Fibroblast of lung (primary cell): ENCODE measurements at regions not wholly inside any gene's neighbourhood (a gene's known extent, or its start where the extent isn't known, plus 50 kb on each side); places are given as distances from the start of the nearest gene placed in this dataset.

Experiments
- DNase-seq, 2 donors: peaks; one replicate each; pipeline versions ENCODE4 v3.0.0 to v3.0.0-alpha.2; 2010; ENCODE audit warnings: low read depth in 2 of 2
- H2AFZ ChIP-seq: 2 replicates; pipeline ENCODE4 v1.5.1; 2012; ENCODE audit warnings: low read length, control low read depth, inconsistent platforms
- H3K27ac ChIP-seq: 2 replicates; pipeline ENCODE4 v1.5.1; 2011; ENCODE audit warnings: low read length, control low read depth; ENCODE audit not compliant: insufficient read depth
- H3K27me3 ChIP-seq: 2 replicates; pipeline ENCODE4 v1.5.1; 2011; ENCODE audit warnings: mild to moderate bottlenecking, low read length; ENCODE audit not compliant: control insufficient read depth, insufficient read depth
- H3K36me3 ChIP-seq: 2 replicates; pipeline ENCODE4 v1.5.1; 2011; ENCODE audit warnings: low read length; ENCODE audit not compliant: control insufficient read depth, insufficient read depth
- H3K4me1 ChIP-seq: 2 replicates; pipeline ENCODE4 v1.5.1; 2011; ENCODE audit warnings: low read length; ENCODE audit not compliant: control insufficient read depth, insufficient read depth; ENCODE audit errors: extremely low read depth
- H3K4me2 ChIP-seq: 2 replicates; pipeline ENCODE4 v1.5.1; 2011; ENCODE audit warnings: low read length, control low read depth; ENCODE audit not compliant: insufficient read depth; ENCODE audit errors: extremely low read depth
- H3K4me3 ChIP-seq, 4 experiments: fragments of 200-600 bp in 1 of 4; sonication (generic) in 1 of 4; replicated peaks in 1 of 4; 2 replicates each; pipeline ENCODE4 v1.5.1; 2011 to 2016; ENCODE audit warnings: low read length in 4 of 4, low read depth in 3 of 4, mild to moderate bottlenecking in 3 of 4, control low read depth in 2 of 4, inconsistent platforms in 1 of 4, mixed read lengths in 1 of 4; ENCODE audit not compliant: insufficient read depth in 1 of 4; ENCODE audit errors: control extremely low read depth in 1 of 4
- H3K79me2 ChIP-seq: 2 replicates; pipeline ENCODE4 v1.5.1; 2012; ENCODE audit warnings: mild to moderate bottlenecking, low read length, inconsistent platforms; ENCODE audit not compliant: control insufficient read depth, insufficient read depth
- H3K9ac ChIP-seq: 2 replicates; pipeline ENCODE4 v1.5.1; 2011; ENCODE audit warnings: mild to moderate bottlenecking, low read length, control low read depth; ENCODE audit not compliant: insufficient read depth
- H3K9me3 ChIP-seq: 2 replicates; pipeline ENCODE4 v1.5.1; 2012; ENCODE audit warnings: low read depth, low read length; ENCODE audit not compliant: control insufficient read depth, insufficient read depth
- H4K20me1 ChIP-seq: 2 replicates; pipeline ENCODE4 v1.5.1; 2011; ENCODE audit warnings: low read length; ENCODE audit not compliant: control insufficient read depth, insufficient read depth; ENCODE audit errors: extremely low read depth
- EZH2 ChIP-seq: IDR thresholded peaks from 2 replicates; pipeline ENCODE4 v1.5.1; 2012; ENCODE audit warnings: low read length, control low read depth, mild to moderate bottlenecking; ENCODE audit errors: missing control alignments
- TF ChIP-seq, protein P1 (sequence below), 2 donors: IDR thresholded peaks in 1 of 2; conservative IDR thresholded peaks in 1 of 2; 1 replicate in 1 of 2; 2 replicates in 1 of 2; pipeline ENCODE4 v1.5.1; 2011 to 2012; ENCODE audit warnings: low read length in 2 of 2, control low read depth in 1 of 2, inconsistent platforms in 1 of 2, low read depth in 1 of 2, mild to moderate bottlenecking in 1 of 2

DNA sequence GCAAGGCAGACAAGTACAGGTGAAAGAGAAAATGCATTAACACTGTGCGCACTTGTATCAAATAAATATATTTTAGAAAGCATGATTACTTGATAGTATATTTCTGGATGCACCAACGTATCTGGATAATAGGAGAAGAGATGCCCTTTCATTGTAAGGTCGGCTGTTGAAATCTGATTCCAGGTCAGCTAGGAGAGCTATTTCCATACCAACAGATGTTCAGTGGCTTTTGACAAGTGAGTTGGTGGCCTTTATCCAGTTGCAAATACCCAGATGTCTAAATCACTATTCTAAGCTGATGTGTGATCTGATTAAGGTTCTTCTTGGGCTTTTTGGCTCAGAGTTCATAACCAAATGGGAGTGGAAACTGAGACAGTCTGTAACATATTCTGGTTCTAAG is 128.2 kb upstream of the TBCA start:
- Histone ChIP-seq H3K27ac (no peak overlapping the region), H3K79me2 (no peaks in the 10 kb centered on the region), H3K9me3 (no peaks in the 10 kb centered on the region), H3K9ac (no peak overlapping the region), H3K4me3 (no peak overlapping the region), H3K36me3 (no peaks in the 10 kb centered on the region), H4K20me1 (no peaks in the 10 kb centered on the region), H3K4me1 (no peaks in the 10 kb centered on the region), H2AFZ (no peak overlapping the region), H3K4me2 (no peak overlapping the region), H3K27me3 (no peaks in the 10 kb centered on the region)
- no peak for TF ChIP-seq EZH2
- TF ChIP-seq, protein P1, sequence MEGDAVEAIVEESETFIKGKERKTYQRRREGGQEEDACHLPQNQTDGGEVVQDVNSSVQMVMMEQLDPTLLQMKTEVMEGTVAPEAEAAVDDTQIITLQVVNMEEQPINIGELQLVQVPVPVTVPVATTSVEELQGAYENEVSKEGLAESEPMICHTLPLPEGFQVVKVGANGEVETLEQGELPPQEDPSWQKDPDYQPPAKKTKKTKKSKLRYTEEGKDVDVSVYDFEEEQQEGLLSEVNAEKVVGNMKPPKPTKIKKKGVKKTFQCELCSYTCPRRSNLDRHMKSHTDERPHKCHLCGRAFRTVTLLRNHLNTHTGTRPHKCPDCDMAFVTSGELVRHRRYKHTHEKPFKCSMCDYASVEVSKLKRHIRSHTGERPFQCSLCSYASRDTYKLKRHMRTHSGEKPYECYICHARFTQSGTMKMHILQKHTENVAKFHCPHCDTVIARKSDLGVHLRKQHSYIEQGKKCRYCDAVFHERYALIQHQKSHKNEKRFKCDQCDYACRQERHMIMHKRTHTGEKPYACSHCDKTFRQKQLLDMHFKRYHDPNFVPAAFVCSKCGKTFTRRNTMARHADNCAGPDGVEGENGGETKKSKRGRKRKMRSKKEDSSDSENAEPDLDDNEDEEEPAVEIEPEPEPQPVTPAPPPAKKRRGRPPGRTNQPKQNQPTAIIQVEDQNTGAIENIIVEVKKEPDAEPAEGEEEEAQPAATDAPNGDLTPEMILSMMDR (conservative IDR thresholded peaks at IDR 0.05 in 1 of 2, IDR thresholded peaks at IDR 0.05 in 1 of 2; ENCODE audit: low read depth in 1 of 2, low read length in 2 of 2): no peak
- DNase-seq: no peak

DNA sequence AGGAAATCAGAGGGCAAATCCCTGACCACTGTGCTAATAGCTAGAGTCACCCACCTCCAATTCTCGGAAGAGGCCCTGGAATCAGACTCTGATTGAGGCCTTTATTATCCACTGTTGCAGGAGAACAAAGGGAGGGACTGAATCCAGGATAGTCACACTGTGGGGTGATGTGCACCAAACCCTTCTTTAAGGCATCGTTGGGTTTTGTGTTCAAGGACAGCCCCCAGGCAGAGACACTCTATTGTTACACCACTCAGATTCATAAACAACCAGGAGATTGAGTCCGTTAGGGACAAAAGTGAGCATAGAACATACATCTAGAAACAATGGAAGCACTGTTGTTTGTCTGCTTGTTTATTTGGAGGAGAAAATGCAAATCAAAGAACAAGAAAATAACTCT is 124.6 kb upstream of the TBCA start:
- H3K79me2 ChIP-seq: no peaks in the 10 kb centered on the region
- no peak overlapping the region for H3K4me2 ChIP-seq
- H2AFZ ChIP-seq: no peak overlapping the region
- H3K9ac ChIP-seq: no peak overlapping the region
- no peaks in the 10 kb centered on the region for H4K20me1 ChIP-seq
- no peak for DNase-seq
- no peaks in the 10 kb centered on the region for H3K36me3 ChIP-seq
- no peak for TF ChIP-seq EZH2
- TF ChIP-seq, protein P1 (conservative IDR thresholded peaks at IDR 0.05 in 1 of 2, IDR thresholded peaks at IDR 0.05 in 1 of 2; ENCODE audit: low read depth in 1 of 2, low read length in 2 of 2): no peak
- H3K9me3 ChIP-seq: no peaks in the 10 kb centered on the region
- H3K27me3 ChIP-seq: no peaks in the 10 kb centered on the region
- H3K4me1 ChIP-seq: no peaks in the 10 kb centered on the region
- no peak overlapping the region for H3K27ac ChIP-seq
- no peak overlapping the region for H3K4me3 ChIP-seq

DNA sequence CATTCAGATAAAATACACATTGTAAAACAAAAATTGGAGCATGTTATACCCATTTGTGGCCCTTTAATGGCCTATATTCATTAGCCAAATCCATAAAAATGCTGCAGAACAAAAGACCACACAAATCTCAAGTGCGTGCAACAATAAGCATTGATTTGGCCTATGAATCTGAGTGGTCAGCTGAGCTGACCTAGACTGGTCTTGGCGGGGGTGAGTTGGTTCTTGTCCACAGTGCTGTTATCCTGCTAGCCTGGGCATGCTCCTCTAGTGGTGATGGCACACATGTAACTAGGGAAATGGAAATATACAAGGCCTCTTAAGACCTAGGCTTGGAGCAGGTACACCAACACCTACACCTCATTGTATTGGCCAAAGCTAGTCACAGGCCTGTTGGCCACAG is 122.2 kb upstream of the TBCA start:
- H3K4me2 ChIP-seq: no peak overlapping the region
- TF ChIP-seq, protein P1 (conservative IDR thresholded peaks at IDR 0.05 in 1 of 2, IDR thresholded peaks at IDR 0.05 in 1 of 2; ENCODE audit: low read depth in 1 of 2, low read length in 2 of 2): no peak
- TF ChIP-seq EZH2: no peak
- no peaks in the 10 kb centered on the region for H3K27me3 ChIP-seq

More for the DNA sequence above, 122.2 kb upstream of the TBCA start:
- no peak overlapping the region for H2AFZ ChIP-seq
- no peaks in the 10 kb centered on the region for H3K9me3 ChIP-seq
- no peak for DNase-seq
- H3K4me1 ChIP-seq: peaks cover under 1% of the 10 kb centered on the region
- H3K4me3 ChIP-seq: no peak overlapping the region
- H3K9ac ChIP-seq: no peak overlapping the region
- H4K20me1 ChIP-seq: no peaks in the 10 kb centered on the region
- no peaks in the 10 kb centered on the region for H3K79me2 ChIP-seq
- no peak overlapping the region for H3K27ac ChIP-seq
- H3K36me3 ChIP-seq: no peaks in the 10 kb centered on the region
